HG03064 (cell line): ENCODE measurements at regions not wholly inside any gene's neighbourhood (a gene's known extent, or its start where the extent isn't known, plus 50 kb on each side); places are given as distances from the start of the nearest gene placed in this dataset.
"Not testable (repeated sequence)": the region's sequence is repeated elsewhere in the genome, so short reads cannot be mapped to it uniquely, and the experiment has no call there.

ENCODE experiments used
- ATAC-seq: cut with Tn5 transposase; IDR thresholded peaks from one replicate; pipeline ENCODE4 v1.9.1; 2021; ENCODE audit warnings: low read depth; ENCODE audit not compliant: unreplicated experiment

DNA sequence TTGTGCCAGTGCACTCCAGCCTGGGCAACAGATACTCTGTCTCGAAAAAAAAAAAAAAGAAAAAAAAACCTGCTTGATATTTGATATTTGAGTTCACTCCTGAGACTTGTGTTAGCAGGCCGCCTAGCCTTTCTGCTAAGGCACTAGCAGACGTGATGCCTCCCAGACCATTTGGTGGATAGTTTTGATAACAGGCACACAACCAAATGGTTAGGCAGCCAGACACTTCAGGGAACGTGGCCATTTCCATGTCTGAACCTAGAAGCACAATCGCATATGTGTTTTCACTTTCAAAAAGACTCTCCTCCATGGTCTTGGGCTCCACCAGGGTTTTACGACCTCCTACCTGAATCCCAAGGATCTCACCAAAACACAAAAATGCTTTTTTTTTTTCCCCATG is 1319.5 kb downstream of the BRINP3 start:
- no peak for ATAC-seq

GRCh38 chr1:189175889-189176288 is 1301.8 kb downstream of the BRINP3 start:
- ATAC-seq: no peak

DNA sequence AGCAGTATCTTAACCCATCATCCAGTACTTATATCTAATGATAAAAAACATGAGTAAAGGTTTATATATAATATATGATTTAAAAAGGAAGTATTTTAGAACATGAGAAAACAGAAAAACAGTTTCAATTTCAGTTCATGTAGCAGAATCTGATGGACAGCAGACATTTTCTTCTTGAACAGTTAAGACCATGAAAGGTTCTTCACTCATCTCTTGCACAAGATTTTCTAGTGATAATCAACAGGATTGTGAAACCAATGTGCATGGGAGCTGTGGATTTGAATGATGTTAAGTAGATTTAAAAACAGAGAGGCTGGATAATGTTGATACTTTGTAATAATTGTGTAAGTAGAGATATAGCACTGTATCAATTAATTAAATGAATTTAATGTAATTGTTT is 1297.6 kb downstream of the BRINP3 start:
- ATAC-seq: no peak

DNA sequence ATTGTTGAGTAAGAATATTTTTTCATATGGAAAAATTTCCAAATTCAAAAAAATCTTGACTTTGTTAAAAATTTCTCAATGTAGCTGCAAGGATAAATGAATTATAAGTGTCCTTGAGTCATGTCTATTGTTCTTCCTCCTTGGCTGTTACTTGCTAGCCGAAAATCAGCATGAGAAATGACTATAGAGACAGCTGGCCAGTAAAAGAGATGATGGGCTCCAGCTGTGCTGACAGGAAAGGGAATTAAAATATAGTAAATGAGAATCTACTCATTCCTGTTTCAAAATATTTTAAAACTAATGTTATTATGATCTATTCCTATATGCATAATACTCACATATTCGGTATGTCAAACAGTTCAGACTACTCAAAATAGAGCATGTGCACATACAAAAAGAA is 1292.6 kb downstream of the BRINP3 start:
- ATAC-seq: no peak

GRCh38 chr1:189192741-189193520 is 1284.7 kb downstream of the BRINP3 start:
- no peak for ATAC-seq

DNA sequence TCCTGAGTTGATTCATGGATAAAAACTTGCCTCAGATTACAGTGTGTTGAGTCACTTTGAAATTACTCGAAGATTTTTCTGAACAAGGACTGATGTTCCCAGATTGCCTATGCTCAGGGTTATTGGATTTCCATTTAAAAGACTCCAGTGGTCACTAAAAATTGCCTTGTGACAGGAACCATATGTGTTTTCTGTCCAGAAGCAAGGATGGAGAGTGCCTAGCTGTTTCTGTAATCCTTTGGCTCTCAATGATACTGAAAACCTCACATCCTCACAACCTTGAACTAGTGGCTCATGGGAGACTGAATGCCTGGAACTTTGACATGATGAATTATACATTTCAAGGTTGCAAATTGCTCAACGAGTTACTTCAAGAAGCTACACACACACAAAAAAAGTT is 1271.8 kb downstream of the BRINP3 start:
- no peak for ATAC-seq

- ATAC-seq: no peak
These were observed 1271.0 kb downstream of the BRINP3 start for GRCh38 chr1:189206617-189207016.

DNA sequence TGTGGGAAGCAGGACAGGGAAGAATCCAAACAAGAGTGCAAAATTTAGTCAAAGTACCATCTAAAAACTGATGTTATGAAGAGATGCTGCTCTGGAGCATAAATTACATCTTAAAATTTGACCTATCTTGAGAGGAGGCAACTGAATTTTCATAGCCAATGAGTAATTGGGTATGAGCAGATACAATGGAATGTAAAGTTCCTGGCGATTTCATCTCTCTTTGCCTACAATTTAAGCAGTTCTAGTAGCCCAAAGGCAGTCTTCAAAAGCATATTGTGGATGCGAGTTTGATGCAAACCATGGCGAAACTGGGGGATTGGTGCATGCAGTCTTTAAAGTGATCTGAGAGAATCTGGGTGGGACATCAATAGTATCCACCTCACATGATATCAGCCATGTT is 1265.9 kb downstream of the BRINP3 start:
- no peak for ATAC-seq

- ATAC-seq: no peak
These were observed 1265.1 kb downstream of the BRINP3 start for GRCh38 chr1:189212606-189213005.

DNA sequence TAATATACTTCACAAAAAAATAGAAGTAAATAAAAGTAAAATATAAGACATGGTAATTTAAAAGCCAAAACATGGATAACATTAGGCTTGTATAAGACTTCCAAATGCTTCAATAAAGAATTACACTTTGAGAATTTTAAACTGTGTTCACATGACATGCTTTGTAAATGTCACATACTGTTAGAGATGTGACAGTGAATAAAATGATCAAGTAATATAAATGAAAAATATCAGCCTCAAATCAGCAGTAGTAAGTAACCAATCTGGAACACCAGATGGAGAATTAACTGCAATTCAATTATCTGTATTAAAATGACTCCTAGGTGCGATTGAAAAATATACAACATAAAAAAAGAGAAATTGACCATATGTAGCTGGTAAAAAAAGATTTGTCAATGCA is 1260.8 kb downstream of the BRINP3 start:
- no peak for ATAC-seq

DNA sequence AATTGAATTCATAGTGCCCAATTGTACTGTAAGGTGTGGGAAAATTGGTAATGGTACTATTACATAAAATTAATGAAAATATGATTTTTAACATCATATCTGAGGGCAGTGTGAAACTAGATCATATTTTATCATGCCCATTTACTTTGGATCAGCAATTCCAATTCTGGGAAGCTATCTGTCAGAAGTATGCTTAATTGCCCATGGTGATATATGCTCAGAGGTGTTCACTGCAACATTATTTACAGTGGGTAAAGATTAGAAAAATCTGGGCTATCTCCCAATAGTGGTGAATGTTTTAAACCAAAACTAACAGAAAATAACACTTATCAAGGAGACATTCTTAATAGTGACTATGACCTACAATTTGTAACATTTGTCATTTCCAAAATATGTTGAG is 1260.0 kb downstream of the BRINP3 start:
- ATAC-seq: no peak

- no peak for ATAC-seq
These were observed 1256.9 kb downstream of the BRINP3 start for GRCh38 chr1:189220750-189221149.

DNA sequence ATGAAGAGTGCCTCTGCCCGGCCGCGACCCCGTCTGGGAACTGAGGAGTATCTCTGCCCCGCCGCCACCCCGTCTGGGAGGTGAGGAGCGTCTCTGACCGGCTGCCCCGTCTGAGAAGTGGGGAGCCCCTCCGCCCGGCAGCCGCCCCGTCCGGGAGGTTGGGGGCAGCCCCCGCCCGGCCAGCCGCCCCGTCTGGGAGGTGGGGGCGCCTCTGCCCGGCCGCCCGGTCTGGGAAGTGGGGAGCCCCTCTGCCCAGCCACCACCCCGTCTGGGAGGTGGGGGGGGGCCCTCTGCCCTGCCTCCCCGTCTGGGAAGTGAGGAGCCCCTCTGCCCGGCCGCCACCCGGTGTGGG is 1251.9 kb downstream of the BRINP3 start:
- ATAC-seq: not testable (repeated sequence)

DNA sequence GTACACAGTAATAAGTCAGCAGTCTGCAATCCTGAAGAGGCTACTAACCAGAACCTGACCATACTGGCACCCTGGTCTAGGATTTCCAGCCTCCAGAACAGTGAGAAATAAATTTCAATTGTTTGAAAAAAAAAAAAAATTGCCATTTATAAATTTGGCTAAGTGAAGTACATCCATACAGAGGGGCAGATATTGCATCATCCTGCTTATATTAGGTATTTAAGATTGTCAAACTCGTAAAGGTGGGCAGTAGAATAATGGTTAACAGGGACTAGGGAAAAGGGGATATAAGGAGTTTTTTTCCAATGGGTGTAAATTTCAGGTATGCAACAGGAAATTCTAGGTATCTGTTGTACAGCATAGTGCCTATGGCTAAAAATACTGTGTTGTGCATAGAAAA is 1250.9 kb downstream of the BRINP3 start:
- ATAC-seq: no peak

- no peak for ATAC-seq
These were observed 1240.7 kb downstream of the BRINP3 start for GRCh38 chr1:189237008-189237407.

GRCh38 chr1:189253601-189254350 is 1223.9 kb downstream of the BRINP3 start:
- no peak for ATAC-seq

DNA sequence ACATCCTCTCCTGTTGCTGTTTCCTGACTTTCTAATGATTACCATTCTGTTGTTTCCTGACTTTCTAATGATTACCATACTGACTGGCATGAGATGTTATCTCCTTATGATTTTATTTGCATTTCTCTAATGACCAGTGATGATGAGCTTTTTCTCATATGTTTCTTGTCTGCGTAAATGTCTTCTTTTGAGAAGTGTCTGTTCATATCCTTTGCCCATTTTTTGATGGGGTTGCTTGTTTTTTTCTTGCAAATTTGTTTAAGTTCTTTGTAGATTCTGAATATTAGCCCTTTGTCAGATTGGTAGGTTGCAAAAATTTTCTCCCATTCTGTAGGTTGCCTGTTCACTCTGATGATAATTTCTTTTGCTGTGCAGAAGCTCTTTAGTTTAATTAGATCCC is 1216.5 kb downstream of the BRINP3 start:
- not testable (repeated sequence) for ATAC-seq

- ATAC-seq: no peak
These were observed 1208.7 kb downstream of the BRINP3 start for GRCh38 chr1:189269011-189269410.

GRCh38 chr1:189274267-189274666 is 1203.4 kb downstream of the BRINP3 start:
- no peak for ATAC-seq

- ATAC-seq: no peak
These were observed 1201.9 kb downstream of the BRINP3 start for GRCh38 chr1:189275796-189276195.

DNA sequence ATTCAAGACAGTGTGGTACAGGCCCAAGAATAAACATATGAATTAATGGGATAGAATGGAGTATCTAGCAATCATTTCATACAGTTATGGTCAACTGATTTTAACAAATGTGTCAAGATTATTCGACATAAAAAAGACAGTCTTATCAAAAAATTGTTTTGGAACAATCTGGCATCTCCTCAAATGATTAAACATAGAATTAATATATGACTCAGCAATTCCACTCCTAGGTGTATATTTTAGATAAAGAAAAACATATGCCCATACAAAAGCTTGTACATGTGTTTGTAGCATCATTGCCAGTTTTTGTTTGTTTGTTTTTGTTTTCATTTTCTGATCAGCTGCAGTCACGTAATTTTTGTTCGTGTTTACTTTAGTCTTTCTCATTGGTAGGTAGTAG is 1188.3 kb downstream of the BRINP3 start:
- no peak for ATAC-seq

- ATAC-seq: no peak
These were observed 1176.4 kb downstream of the BRINP3 start for GRCh38 chr1:189301235-189301634.
